CD14-positive monocyte (primary cell): ENCODE measurements at regions not wholly inside any gene's neighbourhood (a gene's known extent, or its start where the extent isn't known, plus 50 kb on each side); places are given as distances from the start of the nearest gene placed in this dataset.

Experiments used
- DNase-seq, 3 donors: peaks; one replicate each; pipeline ENCODE4 v3.0.0-alpha.2; 2011 to 2022
- H2AFZ ChIP-seq: 2 replicates; pipeline ENCODE4 v1.6.0; 2012; ENCODE audit warnings: mild to moderate bottlenecking, low read depth, low read length, inconsistent platforms; ENCODE audit not compliant: insufficient read depth, poor library complexity, severe bottlenecking
- H3K27ac ChIP-seq, 2 donors: 1 replicate in 1 of 2; 2 replicates in 1 of 2; pipeline ENCODE4 v1.5.1; 2012 to 2013; ENCODE audit warnings: low read length in 2 of 2, control low read depth in 1 of 2, inconsistent platforms in 1 of 2, low read depth in 1 of 2, mild to moderate bottlenecking in 1 of 2
- H3K27me3 ChIP-seq, 2 donors: one replicate each; pipeline versions ENCODE4 v1.6.0 to v1.6.1; 2011 to 2013; ENCODE audit warnings: low read length in 2 of 2; ENCODE audit not compliant: control insufficient read depth in 2 of 2, insufficient read depth in 2 of 2
- H3K36me3 ChIP-seq, 2 donors: replicated peaks in 1 of 2; 1 replicate in 1 of 2; 2 replicates in 1 of 2; pipeline versions ENCODE4 v1.5.1 to v1.6.1; 2012 to 2013; ENCODE audit warnings: low read length in 2 of 2, control low read depth in 1 of 2, inconsistent platforms in 1 of 2, mild to moderate bottlenecking in 1 of 2; ENCODE audit not compliant: insufficient read depth in 2 of 2, control insufficient read depth in 1 of 2
- H3K4me1 ChIP-seq, 2 donors: 1 replicate in 1 of 2; 2 replicates in 1 of 2; pipeline versions ENCODE4 v1.5.1 to v1.6.1; 2012 to 2013; ENCODE audit warnings: low read length in 2 of 2, control low read depth in 1 of 2, inconsistent platforms in 1 of 2, mild to moderate bottlenecking in 1 of 2, moderate library complexity in 1 of 2; ENCODE audit not compliant: insufficient read depth in 2 of 2, control insufficient read depth in 1 of 2
- H3K4me2 ChIP-seq: replicated peaks from 2 replicates; pipeline ENCODE3; 2012; ENCODE audit warnings: low read length, moderate library complexity, mild to moderate bottlenecking; ENCODE audit not compliant: poor library complexity, severe bottlenecking; ENCODE audit errors: extremely low read depth
- H3K4me3 ChIP-seq, 3 experiments: fragments of 200-600 bp in 1 of 3; sonication (generic) in 1 of 3; replicated peaks in 1 of 3; 1 replicate in 2 of 3; 2 replicates in 1 of 3; pipeline ENCODE4 v1.5.1; 2011 to 2013; ENCODE audit warnings: low read length in 3 of 3, mild to moderate bottlenecking in 3 of 3, control low read depth in 2 of 3, low read depth in 2 of 3, inconsistent platforms in 1 of 3, moderate library complexity in 1 of 3
- H3K79me2 ChIP-seq: 2 replicates; pipeline ENCODE4 v1.6.0; 2012; ENCODE audit warnings: mild to moderate bottlenecking, control low read depth, inconsistent platforms, low read length, moderate library complexity; ENCODE audit not compliant: insufficient read depth
- H3K9ac ChIP-seq: 2 replicates; pipeline ENCODE4 v1.6.0; 2017; ENCODE audit warnings: low read length, mild to moderate bottlenecking; ENCODE audit not compliant: insufficient read depth, poor library complexity, severe bottlenecking
- H3K9me3 ChIP-seq, 2 donors: replicated peaks in 1 of 2; 1 replicate in 1 of 2; 2 replicates in 1 of 2; pipeline versions ENCODE4 v1.5.1 to v1.6.1; 2012 to 2013; ENCODE audit warnings: low read length in 2 of 2, control low read depth in 1 of 2; ENCODE audit not compliant: control insufficient read depth in 1 of 2, insufficient read depth in 1 of 2
- H4K20me1 ChIP-seq: 2 replicates; pipeline ENCODE4 v1.6.0; 2012; ENCODE audit warnings: mild to moderate bottlenecking, low read length, control low read depth, moderate library complexity; ENCODE audit not compliant: insufficient read depth
- H3K27ac Mint-ChIP-seq, 7 donors: one replicate each; pipeline ENCODE4 v1.8.0; 2020; ENCODE audit warnings: mild to moderate bottlenecking in 7 of 7, mixed read lengths in 7 of 7, moderate library complexity in 6 of 7, inconsistent platforms in 2 of 7
- H3K27me3 Mint-ChIP-seq, 3 donors: one replicate each; pipeline ENCODE4 v1.8.0; 2021 to 2022; ENCODE audit warnings: low read depth in 3 of 3, mild to moderate bottlenecking in 3 of 3, mixed read lengths in 3 of 3, moderate library complexity in 3 of 3, inconsistent platforms in 1 of 3
- H3K36me3 Mint-ChIP-seq, 2 donors: one replicate each; pipeline ENCODE4 v1.8.0; 2020; ENCODE audit warnings: mixed read lengths in 2 of 2, inconsistent platforms in 1 of 2, mild to moderate bottlenecking in 1 of 2
- H3K4me1 Mint-ChIP-seq: one replicate; pipeline ENCODE4 v1.8.0; 2020; ENCODE audit warnings: mild to moderate bottlenecking, mixed read lengths
- H3K4me3 Mint-ChIP-seq, 2 donors: one replicate each; pipeline ENCODE4 v1.8.0; 2020; ENCODE audit warnings: mild to moderate bottlenecking in 2 of 2, mixed read lengths in 2 of 2, moderate library complexity in 1 of 2
- H3K9me3 Mint-ChIP-seq, 7 donors: one replicate each; pipeline ENCODE4 v1.8.0; 2020 to 2022; ENCODE audit warnings: mixed read lengths in 7 of 7, mild to moderate bottlenecking in 6 of 7, moderate library complexity in 6 of 7, inconsistent platforms in 2 of 7
- WGBS: methylation state at CpG from one replicate; pipeline ENCODE4 v1.1.5; 2013; ENCODE audit warnings: missing lambda C conversion rate; ENCODE audit not compliant: insufficient coverage; 5-methylcytosine and 5-hydroxymethylcytosine counted together
- intact Hi-C, 2 donors: fragments of 100-400 bp; cut with micrococcal nuclease; formaldehyde crosslinking; loops; one replicate each; pipeline versions ENCODE4 v1.15.0 to v1.15.1; 2023
- TF ChIP-seq, protein P1 (sequence below): fragments of 200-600 bp; IDR thresholded peaks from one replicate; pipeline ENCODE4 v1.8.0; 2022; ENCODE audit warnings: antibody characterized with exemption, mild to moderate bottlenecking

DNA sequence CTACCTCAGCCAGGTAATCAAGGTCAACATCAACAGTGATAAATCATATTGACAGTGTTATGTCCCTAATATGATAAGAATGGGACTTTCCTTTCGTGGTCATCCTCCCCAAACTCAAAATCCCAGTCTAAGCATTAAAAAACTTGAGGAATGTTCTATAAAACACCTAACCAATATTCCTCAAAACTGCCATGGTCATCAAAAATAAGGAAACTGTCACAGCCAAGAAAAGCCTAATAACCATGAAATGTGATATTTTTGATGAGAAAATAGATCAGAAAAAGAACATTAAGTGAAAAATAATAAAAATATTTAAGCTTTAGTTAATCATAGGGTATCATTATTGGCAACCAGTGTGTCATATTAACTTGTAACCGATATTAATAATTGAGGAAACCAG, 232.1 kb upstream of the ATP10B start:
- H2AFZ ChIP-seq, result no peak overlapping the region
- peaks cover 0 to 2% (median 2%) of the 10 kb centered on the region in 3 donors for H3K27me3 Mint-ChIP-seq
- TF ChIP-seq, protein P1, sequence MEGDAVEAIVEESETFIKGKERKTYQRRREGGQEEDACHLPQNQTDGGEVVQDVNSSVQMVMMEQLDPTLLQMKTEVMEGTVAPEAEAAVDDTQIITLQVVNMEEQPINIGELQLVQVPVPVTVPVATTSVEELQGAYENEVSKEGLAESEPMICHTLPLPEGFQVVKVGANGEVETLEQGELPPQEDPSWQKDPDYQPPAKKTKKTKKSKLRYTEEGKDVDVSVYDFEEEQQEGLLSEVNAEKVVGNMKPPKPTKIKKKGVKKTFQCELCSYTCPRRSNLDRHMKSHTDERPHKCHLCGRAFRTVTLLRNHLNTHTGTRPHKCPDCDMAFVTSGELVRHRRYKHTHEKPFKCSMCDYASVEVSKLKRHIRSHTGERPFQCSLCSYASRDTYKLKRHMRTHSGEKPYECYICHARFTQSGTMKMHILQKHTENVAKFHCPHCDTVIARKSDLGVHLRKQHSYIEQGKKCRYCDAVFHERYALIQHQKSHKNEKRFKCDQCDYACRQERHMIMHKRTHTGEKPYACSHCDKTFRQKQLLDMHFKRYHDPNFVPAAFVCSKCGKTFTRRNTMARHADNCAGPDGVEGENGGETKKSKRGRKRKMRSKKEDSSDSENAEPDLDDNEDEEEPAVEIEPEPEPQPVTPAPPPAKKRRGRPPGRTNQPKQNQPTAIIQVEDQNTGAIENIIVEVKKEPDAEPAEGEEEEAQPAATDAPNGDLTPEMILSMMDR, result no peak
- no peak overlapping the region for H3K9ac ChIP-seq
- intact Hi-C loops, result no loop called here
- H3K9me3 Mint-ChIP-seq, result peaks cover 0 to 6% (median 3%) of the 10 kb centered on the region in 7 donors
- no peak overlapping the region for H3K4me3 ChIP-seq
- H3K4me2 ChIP-seq, result no peak overlapping the region
- WGBS, result no CpG with 5 or more reads among the region's 2 CpGs
- no peaks in the 10 kb centered on the region for H3K36me3 ChIP-seq
- H3K9me3 ChIP-seq, result no peaks in the 10 kb centered on the region
- H3K27me3 ChIP-seq, result no peaks in the 10 kb centered on the region
- no peaks in the 10 kb centered on the region for H3K4me1 ChIP-seq
- H3K4me1 Mint-ChIP-seq, result no peaks in the 10 kb centered on the region
- no peak overlapping the region for H3K27ac ChIP-seq
- DNase-seq, result no peak
- H3K4me3 Mint-ChIP-seq, result no peak overlapping the region
- H3K27ac Mint-ChIP-seq, result no peak overlapping the region
- H3K36me3 Mint-ChIP-seq, result no peaks in the 10 kb centered on the region
- no peaks in the 10 kb centered on the region for H4K20me1 ChIP-seq
- H3K79me2 ChIP-seq, result no peaks in the 10 kb centered on the region

DNA sequence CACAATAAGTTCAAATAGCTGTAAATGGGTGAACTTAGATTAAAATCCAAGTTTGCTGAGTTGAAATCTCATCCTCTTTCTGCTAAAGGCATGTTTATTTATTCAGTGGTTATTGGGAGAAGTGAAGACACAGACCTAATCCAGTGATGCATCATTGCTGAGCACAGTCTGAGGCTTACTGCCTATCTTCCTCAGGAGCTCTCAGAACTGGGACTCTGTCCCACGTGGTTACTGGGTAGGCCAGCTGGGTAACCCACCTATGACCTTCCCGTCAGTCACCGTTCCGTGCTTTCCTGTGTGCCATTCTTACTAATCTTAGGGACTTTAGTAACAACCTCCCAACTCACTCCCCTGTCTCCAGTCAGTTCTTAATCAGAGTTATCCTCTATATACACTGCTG, 226.8 kb upstream of the ATP10B start:
- WGBS, result 48% methylated on average over 4 of the region's 4 CpGs
- H2AFZ ChIP-seq, result no peak overlapping the region
- H3K27me3 Mint-ChIP-seq, result peaks cover 0 to 2% (median 0%) of the 10 kb centered on the region in 3 donors
- H3K9me3 ChIP-seq, result no peaks in the 10 kb centered on the region
- no peak overlapping the region for H3K27ac ChIP-seq
- H3K4me2 ChIP-seq, result no peak overlapping the region
- no peaks in the 10 kb centered on the region for H4K20me1 ChIP-seq
- intact Hi-C loops, result no loop called here
- no peak overlapping the region for H3K4me3 ChIP-seq
- no peaks in the 10 kb centered on the region for H3K4me1 Mint-ChIP-seq
- no peak overlapping the region for H3K4me3 Mint-ChIP-seq
- H3K4me1 ChIP-seq, result no peaks in the 10 kb centered on the region
- no peak overlapping the region for H3K9ac ChIP-seq
- TF ChIP-seq, protein P1, result no peak
- H3K36me3 Mint-ChIP-seq, result no peaks in the 10 kb centered on the region
- no peaks in the 10 kb centered on the region for H3K79me2 ChIP-seq
- H3K36me3 ChIP-seq, result no peaks in the 10 kb centered on the region
- peaks cover 0 to 7% (median 4%) of the 10 kb centered on the region in 7 donors for H3K9me3 Mint-ChIP-seq
- H3K27me3 ChIP-seq, result no peaks in the 10 kb centered on the region
- no peak overlapping the region for H3K27ac Mint-ChIP-seq
- no peak for DNase-seq
